GM10266 (cell line): ENCODE measurements at regions not wholly inside any gene's neighbourhood (a gene's known extent, or its start where the extent isn't known, plus 50 kb on each side); places are given as distances from the start of the nearest gene placed in this dataset.

Source experiments
- DNase-seq: peaks from one replicate; pipeline ENCODE4 v3.0.0; 2012; ENCODE audit errors: extremely low spot score
- TF ChIP-seq, protein P1 (sequence below): IDR thresholded peaks from 2 replicates; pipeline ENCODE4 v1.5.1; 2012; ENCODE audit warnings: mild to moderate bottlenecking, low read depth; ENCODE audit not compliant: control insufficient read depth, insufficient read depth; ENCODE audit errors: missing control alignments

DNA sequence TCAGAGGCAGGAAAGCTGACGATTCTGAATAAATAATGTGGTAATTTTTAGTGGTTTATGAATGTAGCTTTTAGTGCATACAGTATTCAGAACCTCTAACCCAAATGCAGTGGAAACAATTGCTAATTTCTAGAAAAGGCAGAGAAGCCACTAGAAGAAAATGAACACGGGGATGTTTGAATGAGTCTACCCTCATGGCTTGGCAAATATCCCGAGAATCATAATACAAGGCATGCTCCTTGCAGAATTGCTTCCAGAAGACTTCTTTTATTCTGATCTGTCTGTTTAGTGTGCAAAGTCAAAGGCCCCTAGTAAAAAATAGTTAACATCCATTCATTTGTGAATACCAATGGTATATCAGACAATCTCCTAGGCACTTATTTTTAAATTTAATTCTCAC lies 246.8 kb downstream of the LMO4 start:
- no peak for DNase-seq
- TF ChIP-seq, protein P1, sequence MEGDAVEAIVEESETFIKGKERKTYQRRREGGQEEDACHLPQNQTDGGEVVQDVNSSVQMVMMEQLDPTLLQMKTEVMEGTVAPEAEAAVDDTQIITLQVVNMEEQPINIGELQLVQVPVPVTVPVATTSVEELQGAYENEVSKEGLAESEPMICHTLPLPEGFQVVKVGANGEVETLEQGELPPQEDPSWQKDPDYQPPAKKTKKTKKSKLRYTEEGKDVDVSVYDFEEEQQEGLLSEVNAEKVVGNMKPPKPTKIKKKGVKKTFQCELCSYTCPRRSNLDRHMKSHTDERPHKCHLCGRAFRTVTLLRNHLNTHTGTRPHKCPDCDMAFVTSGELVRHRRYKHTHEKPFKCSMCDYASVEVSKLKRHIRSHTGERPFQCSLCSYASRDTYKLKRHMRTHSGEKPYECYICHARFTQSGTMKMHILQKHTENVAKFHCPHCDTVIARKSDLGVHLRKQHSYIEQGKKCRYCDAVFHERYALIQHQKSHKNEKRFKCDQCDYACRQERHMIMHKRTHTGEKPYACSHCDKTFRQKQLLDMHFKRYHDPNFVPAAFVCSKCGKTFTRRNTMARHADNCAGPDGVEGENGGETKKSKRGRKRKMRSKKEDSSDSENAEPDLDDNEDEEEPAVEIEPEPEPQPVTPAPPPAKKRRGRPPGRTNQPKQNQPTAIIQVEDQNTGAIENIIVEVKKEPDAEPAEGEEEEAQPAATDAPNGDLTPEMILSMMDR = no peak

DNA sequence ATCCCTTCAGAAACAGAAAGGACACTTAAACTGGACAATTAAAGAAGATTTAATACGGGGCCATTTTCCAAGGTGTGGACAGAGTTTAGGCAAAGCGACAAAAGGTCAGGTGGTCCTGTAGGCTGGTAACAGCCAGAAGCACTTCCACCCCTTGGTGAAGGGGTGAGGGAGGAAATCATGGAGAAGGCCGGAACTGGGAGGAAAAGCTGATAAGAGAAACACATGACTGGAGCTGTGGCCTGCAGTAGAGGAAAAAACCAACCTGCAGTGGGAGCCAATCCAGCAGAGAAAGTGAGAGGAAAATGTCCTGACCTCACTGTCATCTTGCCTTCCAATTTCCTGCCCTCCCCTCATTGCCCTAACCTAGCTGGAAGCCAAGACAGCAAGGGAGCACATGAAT lies 249.8 kb downstream of the LMO4 start:
- DNase-seq = no peak
- TF ChIP-seq, protein P1 = no peak

DNA sequence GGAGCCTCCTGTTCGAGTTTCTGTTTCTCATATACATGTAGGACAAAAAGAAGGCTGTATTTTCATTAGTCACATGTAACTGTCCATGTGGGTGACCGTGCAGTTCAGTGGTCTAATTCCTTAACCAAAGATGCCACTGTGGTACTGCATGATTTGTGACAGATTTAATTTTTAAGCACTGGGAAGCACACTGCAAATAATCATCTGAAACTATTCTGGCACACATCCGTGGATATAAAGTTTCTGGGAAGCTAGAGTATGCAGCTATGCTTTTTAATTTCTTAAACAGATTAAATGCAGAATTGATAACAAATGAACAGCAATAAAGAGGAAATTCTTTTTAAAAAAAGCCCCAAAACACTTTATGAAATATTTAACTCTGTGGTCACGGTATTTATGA lies 254.8 kb downstream of the LMO4 start:
- TF ChIP-seq, protein P1 = no peak
- no peak for DNase-seq

DNA sequence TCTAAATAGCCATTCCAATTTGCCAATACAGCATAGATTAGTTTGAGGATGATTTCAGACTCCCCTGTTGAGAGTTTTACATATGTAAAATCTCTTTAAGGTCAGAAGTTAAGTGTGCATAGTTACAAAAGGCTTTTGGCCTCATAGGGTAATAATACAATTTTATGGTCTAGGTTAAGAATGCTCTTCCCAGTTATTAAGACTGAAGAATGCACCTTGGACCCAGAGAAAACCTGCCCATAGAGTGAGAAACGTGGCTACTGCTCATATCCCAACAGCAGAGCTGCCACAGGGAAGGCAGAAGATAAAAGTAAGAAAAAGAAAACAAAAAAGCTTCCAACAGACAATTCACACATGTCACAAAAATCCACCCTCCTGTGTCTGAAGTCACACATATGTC lies 255.9 kb downstream of the LMO4 start:
- no peak for DNase-seq
- TF ChIP-seq, protein P1 = no peak

DNA sequence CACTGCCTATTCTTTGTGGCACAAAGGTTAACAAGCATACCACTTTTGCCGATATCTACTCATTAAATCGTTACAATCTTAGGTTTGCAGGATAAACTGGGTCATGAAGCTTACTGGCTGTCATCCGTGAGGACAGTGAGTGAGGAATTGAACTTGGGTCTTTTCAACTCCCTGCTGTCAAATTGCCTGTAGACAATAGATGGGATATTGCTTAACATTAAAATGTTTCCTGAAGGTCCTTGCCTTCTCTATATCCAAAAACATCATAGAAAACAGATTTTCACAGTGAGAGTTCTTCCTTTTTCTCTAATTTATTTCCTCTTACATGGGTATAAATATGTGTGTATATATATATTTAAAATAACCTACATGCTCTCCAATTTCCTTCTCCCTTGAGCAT lies 257.8 kb downstream of the LMO4 start:
- TF ChIP-seq, protein P1 = no peak
- no peak for DNase-seq

DNA sequence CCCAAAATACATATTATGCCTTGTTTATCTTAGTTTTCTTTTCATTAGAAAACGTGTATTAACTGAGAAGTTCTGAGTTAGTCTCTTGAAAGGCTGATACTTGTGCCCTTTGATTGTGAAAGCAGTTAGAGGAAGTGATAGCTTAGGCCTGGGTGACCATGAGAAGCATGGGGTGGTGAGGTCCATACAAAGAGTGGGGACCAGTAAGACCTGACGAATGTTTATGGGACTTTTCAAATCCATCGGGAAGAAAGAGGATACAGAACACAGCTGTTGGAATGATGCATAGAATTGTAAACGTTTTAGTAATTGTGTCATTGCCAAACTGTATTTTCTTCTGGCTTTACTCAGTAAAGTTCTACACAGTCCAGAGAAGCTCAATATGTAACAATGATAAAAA lies 259.8 kb downstream of the LMO4 start:
- TF ChIP-seq, protein P1 = no peak
- peak; percentile 10 for DNase-seq

DNA sequence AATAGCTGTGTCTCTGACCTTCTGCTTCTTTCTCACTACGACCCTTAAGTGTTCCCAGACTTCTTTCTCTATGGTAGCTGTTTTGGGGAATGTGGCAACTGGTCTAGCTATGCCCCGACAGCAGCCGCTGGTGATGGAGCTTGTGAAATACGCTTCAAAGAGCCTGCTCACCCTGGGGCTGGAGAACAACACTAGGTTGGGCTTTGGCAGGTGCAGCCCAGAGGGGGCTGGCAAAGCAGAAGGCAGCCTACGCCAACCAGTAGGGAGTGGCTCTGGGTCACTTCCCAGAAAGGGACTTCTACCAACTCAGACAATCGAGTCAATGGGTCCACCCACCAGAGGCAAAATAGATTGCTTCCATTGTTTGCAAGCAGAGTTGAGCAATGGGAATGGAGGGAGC lies 262.8 kb downstream of the LMO4 start:
- TF ChIP-seq, protein P1 = no peak
- DNase-seq = no peak
